ENCODE measurements at regions not wholly inside any gene's neighbourhood (a gene's known extent, or its start where the extent isn't known, plus 50 kb on each side); places are given as distances from the start of the nearest gene placed in this dataset.

DNA sequence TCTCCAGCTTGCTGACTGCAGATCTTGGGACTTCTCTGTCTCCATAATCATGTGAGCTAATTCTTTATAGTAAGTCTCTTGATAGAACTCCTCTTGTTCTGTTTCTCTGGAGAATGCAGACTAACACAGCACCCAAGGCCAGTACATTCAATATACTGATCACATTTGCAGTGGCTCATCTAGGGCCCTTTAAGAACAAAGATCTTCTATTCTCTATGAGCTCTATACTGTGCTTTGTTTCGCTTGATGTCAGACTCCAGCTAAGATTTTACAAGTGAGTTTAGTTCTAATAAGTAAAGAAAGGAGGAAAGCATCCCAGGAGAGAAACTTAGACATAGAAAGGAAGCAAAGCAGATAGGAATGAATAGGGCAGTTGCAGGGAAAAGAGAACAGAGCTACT lies 69.3 kb upstream of the TMPO start:
- Mint-ChIP-seq H3K9me3 (no peaks in the 10 kb centered on the region), H3K4me3 (no peak overlapping the region), H3K27ac (no peak overlapping the region), H3K36me3 (ENCODE audit: low read depth) (no peaks in the 10 kb centered on the region), H3K27me3 (peaks cover 33% of the 10 kb centered on the region), H3K4me1 (no peaks in the 10 kb centered on the region)
- no peak for ATAC-seq (replicated peaks)

DNA sequence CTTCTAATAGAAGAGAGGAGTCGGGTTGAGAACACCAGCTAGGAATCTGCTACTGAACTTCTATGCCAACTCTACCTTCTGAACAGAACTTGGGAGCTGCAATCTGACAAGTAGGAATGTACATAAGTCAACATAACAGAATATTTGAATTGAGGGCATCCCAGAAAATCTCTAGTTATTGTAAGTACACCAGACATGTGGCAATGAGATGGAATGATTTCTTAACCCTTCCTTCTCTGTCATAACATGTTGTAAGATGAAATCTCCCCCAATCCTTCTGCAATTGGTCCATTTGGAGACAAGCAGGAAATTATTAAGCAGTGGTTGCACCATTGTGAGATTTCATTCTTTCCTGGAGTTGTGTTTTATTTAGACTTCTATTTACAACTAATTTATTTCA lies 68.7 kb upstream of the TMPO start:
- H3K4me3 Mint-ChIP-seq = no peak overlapping the region
- H3K9me3 Mint-ChIP-seq = no peaks in the 10 kb centered on the region
- H3K27me3 Mint-ChIP-seq = peaks cover 31% of the 10 kb centered on the region
- no peak for ATAC-seq (replicated peaks)
- H3K27ac Mint-ChIP-seq = no peak overlapping the region
- no peaks in the 10 kb centered on the region for H3K36me3 Mint-ChIP-seq (ENCODE audit: low read depth)
- H3K4me1 Mint-ChIP-seq = no peaks in the 10 kb centered on the region

DNA sequence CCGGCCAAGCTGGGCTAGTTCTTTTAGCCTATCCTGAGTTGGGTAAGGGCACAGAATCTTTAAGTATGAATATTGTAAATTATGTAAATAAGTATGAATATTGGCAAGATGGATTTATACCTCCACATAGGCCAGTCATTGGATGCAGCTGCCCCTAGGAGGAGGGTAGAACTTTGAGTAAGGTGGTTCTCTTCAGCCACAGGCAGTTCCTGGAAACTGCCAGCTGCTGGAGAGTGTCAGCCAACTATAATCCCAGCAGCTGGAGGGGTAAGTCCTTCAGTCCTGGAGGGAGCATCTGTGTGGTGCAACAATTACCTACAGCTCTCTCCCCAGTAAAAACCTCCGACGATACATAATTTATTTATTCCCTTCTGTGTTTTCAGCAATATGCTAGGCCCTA lies 65.8 kb upstream of the TMPO start:
- H3K27me3 Mint-ChIP-seq = peaks cover 21% of the 10 kb centered on the region
- H3K4me3 Mint-ChIP-seq = no peak overlapping the region
- H3K27ac Mint-ChIP-seq = no peak overlapping the region

DNA sequence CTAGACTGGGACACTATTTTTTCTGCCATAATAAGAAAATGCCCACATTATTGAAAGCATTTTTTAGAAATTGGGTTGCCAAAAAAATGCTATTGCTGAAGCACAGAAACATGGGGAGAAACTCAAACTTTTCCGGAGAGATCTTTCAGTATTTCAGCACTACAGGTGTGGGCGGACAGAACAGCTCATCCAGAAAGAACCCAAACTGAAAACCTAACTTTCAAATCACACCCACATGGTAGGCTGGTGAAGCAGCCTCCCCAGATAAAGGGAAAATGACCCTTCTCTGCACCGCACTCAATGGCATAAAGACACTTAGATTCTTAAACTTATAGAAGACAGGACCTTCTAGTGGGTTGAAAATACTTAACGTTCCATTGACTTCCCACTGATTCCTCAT lies 62.3 kb upstream of the TMPO start:
- Mint-ChIP-seq H3K9me3 (no peaks in the 10 kb centered on the region), H3K4me3 (peak overlapping the region; percentile 27), H3K27ac (no peak overlapping the region), H3K36me3 (ENCODE audit: low read depth) (peaks cover 5% of the 10 kb centered on the region), H3K27me3 (peaks cover 30% of the 10 kb centered on the region), H3K4me1 (peaks cover 20% of the 10 kb centered on the region)
- ATAC-seq (replicated peaks) = peak; percentile 92

More for the DNA sequence above, 65.8 kb upstream of the TMPO start:
- ATAC-seq (replicated peaks) = no peak
- H3K4me1 Mint-ChIP-seq = peaks cover 12% of the 10 kb centered on the region
- peaks cover 5% of the 10 kb centered on the region for H3K36me3 Mint-ChIP-seq (ENCODE audit: low read depth)
- no peaks in the 10 kb centered on the region for H3K9me3 Mint-ChIP-seq

DNA sequence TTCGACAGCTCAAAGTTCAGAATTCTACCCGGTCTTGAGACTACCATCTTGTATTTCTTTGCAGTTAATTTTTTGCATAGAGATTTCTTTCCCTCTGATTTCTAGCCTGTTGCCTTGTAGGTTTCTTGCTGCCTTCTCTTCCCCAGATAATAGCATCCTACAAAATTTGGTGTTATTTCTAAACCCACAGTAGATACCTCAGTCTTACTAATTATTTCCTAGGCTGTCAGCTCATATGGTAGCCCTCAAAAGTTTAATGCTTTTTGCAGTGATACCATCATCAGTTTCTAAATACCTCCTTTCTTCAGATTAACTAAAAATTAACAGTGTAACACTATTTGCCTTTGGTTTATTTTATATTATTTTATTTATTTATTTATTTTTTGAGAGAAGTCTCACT lies 61.9 kb upstream of the TMPO start:
- peak; percentile 54 for ATAC-seq (replicated peaks)
- Mint-ChIP-seq H3K4me1 (peaks cover 20% of the 10 kb centered on the region), H3K27me3 (peaks cover 26% of the 10 kb centered on the region), H3K4me3 (peak overlapping the region; percentile 27), H3K9me3 (no peaks in the 10 kb centered on the region), H3K36me3 (ENCODE audit: low read depth) (peaks cover 5% of the 10 kb centered on the region), H3K27ac (no peak overlapping the region)

DNA sequence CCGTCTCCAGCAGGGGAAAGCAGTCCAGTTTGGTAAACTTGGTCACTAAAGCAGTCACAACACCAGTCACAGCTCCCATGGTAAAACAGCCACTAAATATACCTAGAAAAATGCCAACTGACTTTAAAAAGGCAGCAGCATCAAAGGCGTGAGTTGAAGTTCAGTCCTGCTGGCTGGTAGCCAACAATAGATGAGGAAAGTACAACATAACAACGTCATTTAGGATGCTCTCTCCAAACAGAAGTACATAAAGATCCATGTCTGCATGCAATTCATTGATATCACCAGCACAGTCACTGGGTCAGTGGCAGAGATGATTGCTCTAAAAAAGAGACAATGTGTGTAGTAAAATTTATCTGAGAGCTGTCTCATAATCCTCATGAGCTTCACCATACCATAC lies 59.3 kb upstream of the TMPO start:
- Mint-ChIP-seq H3K36me3 (ENCODE audit: low read depth) (peaks cover 5% of the 10 kb centered on the region), H3K27ac (no peak overlapping the region), H3K4me3 (peak overlapping the region; percentile 50), H3K27me3 (peaks cover 25% of the 10 kb centered on the region), H3K4me1 (peaks cover 20% of the 10 kb centered on the region), H3K9me3 (no peaks in the 10 kb centered on the region)
- ATAC-seq (replicated peaks) = no peak

DNA sequence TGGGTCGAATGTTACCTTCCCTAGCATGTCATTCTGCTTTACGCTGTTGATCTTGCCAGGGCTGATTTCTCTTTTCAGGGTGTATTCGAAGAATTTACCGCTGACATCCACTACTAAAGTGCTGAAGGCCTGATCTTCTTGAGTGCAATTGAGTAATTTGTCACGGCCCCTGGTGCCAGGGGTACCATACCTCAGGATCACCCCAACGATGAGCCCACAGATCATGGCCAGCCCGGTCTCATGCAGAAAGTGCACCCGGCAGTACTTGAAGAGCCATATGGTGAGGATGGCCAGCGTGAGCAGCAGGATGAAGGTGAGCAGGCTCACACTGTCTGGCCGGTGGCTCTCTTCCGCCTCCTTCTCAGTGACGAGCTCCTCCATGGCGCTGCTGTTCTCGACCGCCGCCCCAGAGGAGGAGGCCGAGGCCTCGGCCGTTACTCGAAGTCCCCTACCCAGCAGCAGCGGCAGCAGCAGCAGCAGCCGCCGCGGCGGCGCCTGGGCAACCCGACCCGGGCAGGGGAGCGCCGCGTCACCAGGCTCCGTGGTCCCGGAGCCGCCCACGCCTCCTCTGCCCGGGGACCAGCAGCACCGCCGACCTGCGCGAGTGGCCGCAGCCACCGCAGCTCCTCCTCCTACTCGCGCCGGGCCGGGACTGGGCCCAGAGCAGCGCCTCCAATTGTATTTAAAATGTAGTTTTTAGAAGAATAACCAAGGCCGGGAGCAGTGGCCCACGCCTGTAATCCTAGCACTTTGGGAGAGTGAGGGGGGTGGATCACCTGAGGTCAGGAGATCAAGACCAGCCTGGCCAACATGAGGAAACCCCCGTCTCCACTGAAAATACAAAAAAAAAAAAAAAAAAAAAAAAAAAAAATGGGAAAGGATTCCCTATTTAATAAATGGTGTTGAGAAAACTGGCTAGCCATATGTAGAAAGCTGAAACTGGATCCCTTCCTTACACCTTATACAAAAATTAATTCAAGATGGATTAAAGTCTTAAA lies 58.5 kb upstream of the TMPO start:
- Mint-ChIP-seq H3K4me3 (peak overlapping the region; percentile 50), H3K36me3 (ENCODE audit: low read depth) (peaks cover 5% of the 10 kb centered on the region)

DNA sequence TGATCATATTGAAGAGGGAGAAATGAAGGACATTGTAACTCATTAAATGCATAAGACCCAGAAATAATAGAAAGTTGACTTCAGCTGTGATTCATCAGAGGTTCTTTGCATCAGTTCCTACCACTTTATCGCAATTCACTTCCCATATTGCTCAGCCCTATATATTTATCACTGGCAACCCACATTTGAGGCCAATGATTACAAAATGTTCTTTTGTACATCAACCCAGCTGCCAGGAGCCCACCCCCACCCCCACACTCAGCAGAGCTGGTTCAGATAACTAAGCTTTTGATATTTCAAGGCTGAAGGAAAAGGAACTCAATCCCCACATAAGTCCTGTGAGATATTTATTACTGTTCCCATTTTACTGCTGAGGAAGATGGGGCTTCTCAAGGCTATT lies 51.2 kb upstream of the TMPO start:
- Mint-ChIP-seq H3K36me3 (ENCODE audit: low read depth) (no peaks in the 10 kb centered on the region), H3K9me3 (no peaks in the 10 kb centered on the region), H3K4me3 (no peak overlapping the region), H3K27me3 (no peaks in the 10 kb centered on the region), H3K4me1 (no peaks in the 10 kb centered on the region), H3K27ac (no peak overlapping the region)
- peak; percentile 60 for ATAC-seq (replicated peaks)

More for the DNA sequence above, 58.5 kb upstream of the TMPO start:
- H3K9me3 Mint-ChIP-seq = no peaks in the 10 kb centered on the region
- H3K27me3 Mint-ChIP-seq = peaks cover 25% of the 10 kb centered on the region
- H3K27ac Mint-ChIP-seq = no peak overlapping the region
- ATAC-seq (replicated peaks) = peak; percentile 67
- H3K4me1 Mint-ChIP-seq = peaks cover 20% of the 10 kb centered on the region

DNA sequence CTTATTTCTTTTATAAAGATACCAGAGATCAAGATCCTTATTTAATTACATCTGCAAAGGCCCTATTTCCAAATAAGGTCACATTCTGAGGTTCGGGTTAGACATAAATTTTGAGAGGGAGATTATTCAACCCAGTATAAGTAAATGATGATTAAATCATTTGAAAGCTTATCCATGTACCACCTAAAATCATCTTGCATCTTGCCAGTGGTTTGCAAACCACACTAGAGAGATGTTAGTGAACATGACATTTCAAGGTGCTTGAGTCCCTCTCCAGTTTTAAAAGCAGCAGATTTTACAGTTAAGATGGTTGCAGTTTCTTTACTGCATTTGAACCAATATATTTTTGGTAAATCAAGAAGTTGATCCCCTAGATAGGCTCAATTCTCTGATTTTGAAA lies 49.9 kb upstream of the TMPO start:
- Mint-ChIP-seq H3K4me1 (no peaks in the 10 kb centered on the region), H3K27me3 (no peaks in the 10 kb centered on the region), H3K36me3 (ENCODE audit: low read depth) (no peaks in the 10 kb centered on the region), H3K27ac (no peak overlapping the region), H3K9me3 (no peaks in the 10 kb centered on the region), H3K4me3 (no peak overlapping the region)
- ATAC-seq (replicated peaks) = no peak

All from activated T-helper 17 cell treated with anti-CD3 and anti-CD28 coated beads, Interleukin-2, amount 50 U/mL, for 72 hours (primary cell).